K562 (cell line): ENCODE measurements at regions not wholly inside any gene's neighbourhood (a gene's known extent, or its start where the extent isn't known, plus 50 kb on each side); places are given as distances from the start of the nearest gene placed in this dataset.
A peak's percentile ranks its signal among the peaks of the same experiment; 100 is the strongest.

Experiments used
- ADNP ChIP-seq: fragments of 200-800 bp; sonication (Bioruptor generic); IDR thresholded peaks from 2 replicates; pipeline ENCODE4 v1.6.1; 2016; ENCODE audit warnings: missing genetic modification characterization, missing compliant biosample characterization
- BRF2 ChIP-seq: IDR thresholded peaks from 3 replicates; pipeline ENCODE4 v1.6.1; 2011; ENCODE audit warnings: borderline replicate concordance, mild to moderate bottlenecking; ENCODE audit not compliant: insufficient read length, insufficient read depth
- CREM ChIP-seq: IDR thresholded peaks from 2 replicates; pipeline ENCODE4 v1.6.1; 2014; ENCODE audit warnings: antibody characterized with exemption, low read depth
- DPF2 ChIP-seq: fragments of 450-650 bp; IDR thresholded peaks from 2 replicates; pipeline ENCODE4 v1.6.1; 2016
- EGR1 ChIP-seq: fragments of 450-650 bp; conservative IDR thresholded peaks from 2 replicates; pipeline ENCODE4 v1.6.1; 2017; ENCODE audit warnings: mild to moderate bottlenecking
- EHMT2 ChIP-seq: fragments of 450-650 bp; IDR thresholded peaks from 2 replicates; pipeline ENCODE4 v1.6.1; 2018; ENCODE audit warnings: antibody characterized with exemption
- EP300 ChIP-seq: IDR thresholded peaks from 2 replicates; pipeline ENCODE4 v1.6.1; 2012; ENCODE audit warnings: low read length, improper control_type of control experiment
- NCOR1 ChIP-seq: fragments of 450-650 bp; IDR thresholded peaks from 2 replicates; pipeline ENCODE4 v1.6.1; 2016; ENCODE audit warnings: mild to moderate bottlenecking, moderate library complexity
- NFIC ChIP-seq: fragments of 450-650 bp; IDR thresholded peaks from 2 replicates; pipeline ENCODE4 v1.6.1; 2017; ENCODE audit warnings: mild to moderate bottlenecking, inconsistent platforms
- NR1H2 ChIP-seq: sonication (generic); formaldehyde crosslinking; IDR thresholded peaks from 2 replicates; pipeline ENCODE4 v1.4.0; 2020; ENCODE audit warnings: mild to moderate bottlenecking, missing genetic modification reagents
- SMARCC2 ChIP-seq: fragments of 450-650 bp; IDR thresholded peaks from 2 replicates; pipeline ENCODE4 v1.6.1; 2017; ENCODE audit warnings: antibody characterized with exemption, moderate library complexity, mild to moderate bottlenecking, low read depth
- STAT5A ChIP-seq: IDR thresholded peaks from 2 replicates; pipeline ENCODE4 v1.6.1; 2012; ENCODE audit warnings: low read length, inconsistent platforms, borderline replicate concordance
- TAL1 ChIP-seq: fragments of 450-650 bp; IDR thresholded peaks from 2 replicates; pipeline ENCODE4 v1.6.1; 2016; ENCODE audit warnings: mild to moderate bottlenecking
- TEAD4 ChIP-seq, 2 experiments: sonication (generic) in 1 of 2; formaldehyde crosslinking in 1 of 2; IDR thresholded peaks; 2 replicates each; pipeline versions ENCODE4 v1.6.1 to v1.8.0; 2012 to 2022; ENCODE audit warnings: borderline replicate concordance in 1 of 2, inconsistent platforms in 1 of 2, low read length in 1 of 2, mild to moderate bottlenecking in 1 of 2, missing genetic modification reagents in 1 of 2
- THAP7 ChIP-seq: fragments of 250-450 bp; sonication (Bioruptor Pico); IDR thresholded peaks from 2 replicates; pipeline ENCODE4 v1.5.0; 2021
- XRCC4 ChIP-seq: IDR thresholded peaks from one replicate; pipeline ENCODE4 v1.6.1; 2011; ENCODE audit not compliant: insufficient read depth, insufficient read length; ENCODE audit errors: extremely low read depth
- ZBTB7A ChIP-seq: IDR thresholded peaks from 2 replicates; pipeline ENCODE4 v1.6.1; 2011; ENCODE audit warnings: low read depth, mild to moderate bottlenecking, low read length, moderate library complexity, borderline replicate concordance; ENCODE audit not compliant: control insufficient read depth
- ZNF146 ChIP-seq: IDR thresholded peaks from one replicate; pipeline ENCODE4 v1.6.1; 2018; ENCODE audit warnings: missing compliant biosample characterization; ENCODE audit not compliant: unreplicated experiment
- ZNF24 ChIP-seq: fragments of 450-650 bp; IDR thresholded peaks from 2 replicates; pipeline ENCODE4 v1.6.1; 2016
- TF ChIP-seq, protein P1 (sequence below): fragments of 200-800 bp; sonication (Bioruptor generic); IDR thresholded peaks from 2 replicates; pipeline ENCODE4 v1.6.1; 2017; ENCODE audit warnings: missing genetic modification characterization, missing compliant biosample characterization
- TF ChIP-seq, protein P2 (sequence below): fragments of 450-650 bp; IDR thresholded peaks from 2 replicates; pipeline ENCODE4 v1.6.1; 2018; ENCODE audit not compliant: partially characterized antibody
- TF ChIP-seq, protein P3 (sequence below): fragments of 450-650 bp; IDR thresholded peaks from 2 replicates; pipeline ENCODE4 v1.6.1; 2016; ENCODE audit warnings: low read depth, mild to moderate bottlenecking, moderate library complexity

DNA sequence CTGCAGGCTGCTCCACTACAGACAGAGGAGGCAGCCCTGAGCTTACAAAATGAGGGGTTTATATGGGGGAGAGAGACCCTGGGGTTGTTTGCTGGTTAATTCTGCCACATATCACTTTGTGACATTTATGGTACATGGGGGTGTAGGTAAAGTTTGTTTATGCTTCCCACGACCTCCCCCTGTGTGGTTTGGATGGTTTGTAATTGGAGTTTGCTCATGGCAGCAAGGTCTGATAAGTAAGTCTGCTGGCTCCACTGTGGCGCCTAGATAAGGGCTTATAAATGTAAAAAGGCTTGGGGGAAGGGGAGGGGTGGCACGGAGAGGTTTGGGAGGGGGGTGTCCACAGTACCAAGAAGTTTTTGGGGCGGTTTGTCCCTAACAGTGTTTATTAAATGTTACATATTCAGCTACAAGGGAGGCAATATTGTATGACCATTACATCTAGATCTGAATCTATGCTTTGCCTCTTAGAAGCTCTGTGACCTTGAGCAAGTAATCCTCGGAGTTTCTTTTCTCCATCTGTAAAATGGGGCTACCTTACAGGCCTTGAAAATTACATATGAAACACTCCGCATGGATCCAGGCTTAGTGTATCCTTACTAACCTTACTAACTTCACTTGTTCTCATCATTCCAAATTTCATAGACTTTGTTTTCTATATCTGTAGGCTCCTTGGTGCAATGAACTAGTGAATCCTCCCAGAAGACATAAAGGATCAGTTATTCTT lies 204.8 kb upstream of the NOX3 start (continued):
- no peak for TF ChIP-seq BRF2
- TF ChIP-seq ZNF24 = no peak
- TF ChIP-seq CREM = peak; percentile 35; the same call in 1 of the 2 replicates
- TF ChIP-seq NFIC = peak; percentile 44
- TF ChIP-seq EHMT2 = 0 out of 2 replicates have a peak, but pooled peaks have one; percentile 14
- peak; percentile 78 for TF ChIP-seq TEAD4 (IDR thresholded peaks at IDR 0.05; ENCODE audit: low read length)
- no peak for TF ChIP-seq TEAD4 (CRISPR knock-in tag; IDR thresholded peaks at IDR 0.05; ENCODE audit: borderline replicate concordance)
- TF ChIP-seq ZNF146 (CRISPR knock-in tag) = no peak
- TF ChIP-seq ADNP (tag) = peak; percentile 51; the same call in 1 of the 2 replicates
- TF ChIP-seq NR1H2 = no peak
- no peak for TF ChIP-seq THAP7 (CRISPR knock-in tag)
- TF ChIP-seq EGR1 = peak; percentile 79
- peak; percentile 40; the same call in 1 of the 2 replicates for TF ChIP-seq STAT5A
- TF ChIP-seq, protein P1, sequence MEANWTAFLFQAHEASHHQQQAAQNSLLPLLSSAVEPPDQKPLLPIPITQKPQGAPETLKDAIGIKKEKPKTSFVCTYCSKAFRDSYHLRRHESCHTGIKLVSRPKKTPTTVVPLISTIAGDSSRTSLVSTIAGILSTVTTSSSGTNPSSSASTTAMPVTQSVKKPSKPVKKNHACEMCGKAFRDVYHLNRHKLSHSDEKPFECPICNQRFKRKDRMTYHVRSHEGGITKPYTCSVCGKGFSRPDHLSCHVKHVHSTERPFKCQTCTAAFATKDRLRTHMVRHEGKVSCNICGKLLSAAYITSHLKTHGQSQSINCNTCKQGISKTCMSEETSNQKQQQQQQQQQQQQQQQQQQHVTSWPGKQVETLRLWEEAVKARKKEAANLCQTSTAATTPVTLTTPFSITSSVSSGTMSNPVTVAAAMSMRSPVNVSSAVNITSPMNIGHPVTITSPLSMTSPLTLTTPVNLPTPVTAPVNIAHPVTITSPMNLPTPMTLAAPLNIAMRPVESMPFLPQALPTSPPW (CRISPR knock-in tag) = peak; percentile 84
- peak; percentile 66; the same call in 1 of the 2 replicates for TF ChIP-seq EP300
- TF ChIP-seq, protein P2, sequence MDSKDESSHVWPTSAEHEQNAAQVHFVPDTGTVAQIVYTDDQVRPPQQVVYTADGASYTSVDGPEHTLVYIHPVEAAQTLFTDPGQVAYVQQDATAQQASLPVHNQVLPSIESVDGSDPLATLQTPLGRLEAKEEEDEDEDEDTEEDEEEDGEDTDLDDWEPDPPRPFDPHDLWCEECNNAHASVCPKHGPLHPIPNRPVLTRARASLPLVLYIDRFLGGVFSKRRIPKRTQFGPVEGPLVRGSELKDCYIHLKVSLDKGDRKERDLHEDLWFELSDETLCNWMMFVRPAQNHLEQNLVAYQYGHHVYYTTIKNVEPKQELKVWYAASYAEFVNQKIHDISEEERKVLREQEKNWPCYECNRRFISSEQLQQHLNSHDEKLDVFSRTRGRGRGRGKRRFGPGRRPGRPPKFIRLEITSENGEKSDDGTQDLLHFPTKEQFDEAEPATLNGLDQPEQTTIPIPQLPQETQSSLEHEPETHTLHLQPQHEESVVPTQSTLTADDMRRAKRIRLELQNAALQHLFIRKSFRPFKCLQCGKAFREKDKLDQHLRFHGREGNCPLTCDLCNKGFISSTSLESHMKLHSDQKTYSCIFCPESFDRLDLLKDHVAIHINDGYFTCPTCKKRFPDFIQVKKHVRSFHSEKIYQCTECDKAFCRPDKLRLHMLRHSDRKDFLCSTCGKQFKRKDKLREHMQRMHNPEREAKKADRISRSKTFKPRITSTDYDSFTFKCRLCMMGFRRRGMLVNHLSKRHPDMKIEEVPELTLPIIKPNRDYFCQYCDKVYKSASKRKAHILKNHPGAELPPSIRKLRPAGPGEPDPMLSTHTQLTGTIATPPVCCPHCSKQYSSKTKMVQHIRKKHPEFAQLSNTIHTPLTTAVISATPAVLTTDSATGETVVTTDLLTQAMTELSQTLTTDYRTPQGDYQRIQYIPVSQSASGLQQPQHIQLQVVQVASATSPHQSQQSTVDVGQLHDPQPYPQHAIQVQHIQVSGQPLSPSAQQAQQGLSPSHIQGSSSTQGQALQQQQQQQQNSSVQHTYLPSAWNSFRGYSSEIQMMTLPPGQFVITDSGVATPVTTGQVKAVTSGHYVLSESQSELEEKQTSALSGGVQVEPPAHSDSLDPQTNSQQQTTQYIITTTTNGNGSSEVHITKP = peak; percentile 39
- 0 out of 2 replicates have a peak, but pooled peaks have one; percentile 26 for TF ChIP-seq ZBTB7A
- no peak for TF ChIP-seq XRCC4
- peak; percentile 71 for TF ChIP-seq TAL1
- peak; percentile 79 for TF ChIP-seq NCOR1
- peak; percentile 75 for TF ChIP-seq DPF2
- TF ChIP-seq, protein P3, sequence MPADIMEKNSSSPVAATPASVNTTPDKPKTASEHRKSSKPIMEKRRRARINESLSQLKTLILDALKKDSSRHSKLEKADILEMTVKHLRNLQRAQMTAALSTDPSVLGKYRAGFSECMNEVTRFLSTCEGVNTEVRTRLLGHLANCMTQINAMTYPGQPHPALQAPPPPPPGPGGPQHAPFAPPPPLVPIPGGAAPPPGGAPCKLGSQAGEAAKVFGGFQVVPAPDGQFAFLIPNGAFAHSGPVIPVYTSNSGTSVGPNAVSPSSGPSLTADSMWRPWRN = no peak
- no peak; the same call in 1 of the 2 replicates for TF ChIP-seq SMARCC2
